ENCODE measurements at regions not wholly inside any gene's neighbourhood (a gene's known extent, or its start where the extent isn't known, plus 50 kb on each side); places are given as distances from the start of the nearest gene placed in this dataset.
"Not testable (repeated sequence)": the region's sequence is repeated elsewhere in the genome, so short reads cannot be mapped to it uniquely, and the experiment has no call there.

GRCh38 chr3:164365242-164365641 is 713.1 kb downstream of the SI start:
- no peak for DNase-seq

DNA sequence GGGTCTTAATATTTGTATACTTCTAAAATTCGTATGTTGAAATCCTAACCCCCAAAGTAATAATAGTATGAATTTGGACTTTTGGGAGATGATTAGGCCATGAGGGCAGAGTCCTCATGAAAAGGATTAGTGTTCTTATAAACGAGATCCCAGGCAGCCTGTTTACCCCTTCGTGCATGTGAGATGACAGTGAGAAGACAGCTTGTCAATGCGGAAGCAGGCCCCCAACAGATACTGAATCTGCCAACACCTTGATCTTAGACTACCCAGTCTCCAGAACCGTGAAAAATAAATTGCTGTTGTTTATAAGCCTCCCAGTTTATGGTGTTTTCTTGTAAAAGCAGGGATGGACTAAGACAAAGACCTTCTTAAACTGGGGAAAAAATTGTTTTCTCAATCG is 714.2 kb downstream of the SI start:
- no peak for DNase-seq

- no peak for DNase-seq
Observed at GRCh38 chr3:164360738-164361406, 717.4 kb downstream of the SI start.

DNA sequence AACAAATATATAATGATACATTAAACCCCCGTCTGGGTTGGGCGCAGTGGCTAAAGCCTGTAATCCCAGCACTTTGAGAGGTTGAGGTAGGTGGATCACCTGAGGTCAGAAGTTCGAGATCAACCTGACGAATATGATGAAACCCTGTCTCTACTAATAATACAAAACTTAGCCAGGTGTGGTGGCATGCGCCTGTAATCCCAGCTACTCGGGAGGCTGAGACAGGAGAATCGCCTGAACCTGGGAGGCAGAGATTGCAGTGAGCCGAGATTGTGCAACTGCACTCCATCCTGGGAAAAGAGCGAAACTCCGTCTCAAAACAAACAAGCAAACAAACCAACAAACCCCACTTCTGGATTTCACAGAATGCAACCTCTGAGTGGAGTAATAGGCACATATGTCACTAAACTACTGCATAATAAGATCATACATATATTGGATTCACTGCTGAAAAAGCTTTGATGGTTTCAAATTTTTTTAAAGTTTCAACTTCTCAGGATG is 718.2 kb downstream of the SI start:
- DNase-seq, result no peak

- peak; percentile 8 for DNase-seq
Observed at GRCh38 chr3:164352991-164353390, 725.3 kb downstream of the SI start.

- DNase-seq, result no peak
Observed at GRCh38 chr3:164351131-164351530, 727.2 kb downstream of the SI start.

GRCh38 chr3:164342206-164342605 is 736.1 kb downstream of the SI start:
- not testable (repeated sequence) for DNase-seq

DNA sequence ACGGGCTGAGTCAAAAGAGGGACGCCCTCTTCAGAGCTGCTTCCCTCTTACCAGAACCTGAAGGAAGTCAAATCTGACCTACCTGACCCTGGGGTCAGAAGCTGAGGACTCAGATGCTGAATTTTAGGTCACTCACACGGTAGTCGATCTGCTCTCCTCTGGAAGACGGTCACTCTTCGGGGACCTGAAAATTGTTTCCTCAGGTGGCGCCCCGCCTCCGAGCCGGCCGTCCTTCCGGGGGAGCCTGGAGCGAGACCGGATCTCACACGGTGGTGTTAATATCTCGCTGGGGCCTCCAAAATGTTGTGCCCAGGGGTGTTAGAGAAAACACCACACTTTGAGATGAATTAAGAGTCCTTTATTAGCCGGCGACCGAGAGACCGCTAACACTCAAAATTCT is 737.2 kb downstream of the SI start:
- no peak for DNase-seq

GRCh38 chr3:164340273-164340672 is 738.0 kb downstream of the SI start:
- DNase-seq, result no peak

- DNase-seq, result no peak
Observed at GRCh38 chr3:164332831-164333802, 745.2 kb downstream of the SI start.

- DNase-seq, result no peak
Observed at GRCh38 chr3:164326714-164327113, 751.6 kb downstream of the SI start.

GRCh38 chr3:164320962-164321361 is 757.3 kb downstream of the SI start:
- no peak for DNase-seq

DNA sequence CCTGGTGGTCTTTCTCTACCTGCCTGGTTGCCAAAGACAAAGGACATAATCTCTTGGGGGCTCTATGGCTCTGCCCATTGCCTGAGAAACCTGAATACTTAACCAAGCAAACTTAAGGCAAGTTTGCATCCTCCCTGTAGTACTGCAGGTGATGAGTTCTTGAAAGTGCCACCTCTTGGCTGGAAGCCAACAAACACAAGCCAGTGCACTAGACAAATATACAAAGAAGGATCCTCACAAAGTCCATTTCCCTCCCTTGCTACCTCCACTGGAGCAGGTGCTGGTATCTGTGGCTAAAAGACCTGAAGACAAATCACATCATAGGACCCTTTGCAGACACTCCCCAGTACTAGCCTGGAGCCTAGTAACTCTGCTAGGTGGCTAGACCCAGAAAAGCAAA is 772.3 kb downstream of the SI start:
- DNase-seq, result no peak

- DNase-seq, result no peak
Observed at GRCh38 chr3:164303894-164304293, 774.4 kb downstream of the SI start.

GRCh38 chr3:164302622-164303021 is 775.7 kb downstream of the SI start:
- DNase-seq, result no peak

DNA sequence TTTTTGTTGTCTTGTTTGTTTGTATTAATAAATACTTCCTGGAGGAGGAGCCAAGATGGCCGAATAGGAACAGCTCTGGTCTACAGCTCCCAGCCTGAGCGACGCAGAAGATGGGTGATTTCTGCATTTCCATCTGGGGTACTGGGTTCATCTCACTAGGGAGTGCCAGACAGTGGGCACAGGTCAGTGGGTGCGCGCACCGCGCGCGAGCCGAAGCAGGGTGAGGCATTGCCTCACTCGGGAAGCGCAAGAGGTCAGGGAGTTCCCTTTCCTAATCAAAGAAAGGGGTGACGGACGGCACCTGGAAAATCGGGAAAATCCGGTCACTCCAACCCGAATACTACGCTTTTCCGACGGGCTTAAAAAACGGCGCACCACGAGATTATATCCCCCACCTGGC is 786.8 kb downstream of the SI start:
- DNase-seq, result not testable (repeated sequence)

GRCh38 chr3:164278550-164278949 is 799.7 kb downstream of the SI start:
- DNase-seq, result no peak

GRCh38 chr3:164267053-164267452 is 811.2 kb downstream of the SI start:
- DNase-seq, result no peak

DNA sequence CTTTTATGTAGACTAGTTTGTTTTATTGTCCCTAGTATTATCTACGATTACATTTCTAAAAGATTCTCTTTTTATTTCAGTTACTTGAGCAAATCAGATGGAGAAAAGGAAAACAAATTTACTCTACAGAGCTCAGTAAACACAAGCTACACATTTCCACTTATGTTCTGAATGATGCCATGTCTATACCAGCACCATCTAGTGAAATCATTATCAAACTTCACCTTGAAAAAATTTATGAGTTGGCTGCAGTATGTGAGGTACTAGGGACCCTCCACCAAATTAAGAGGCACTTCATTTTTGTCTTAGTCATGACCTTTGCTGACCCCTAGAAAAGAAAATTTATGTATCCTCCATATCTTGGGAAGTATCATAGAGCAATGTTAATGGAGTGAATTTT is 827.4 kb downstream of the SI start:
- DNase-seq, result no peak

DNA sequence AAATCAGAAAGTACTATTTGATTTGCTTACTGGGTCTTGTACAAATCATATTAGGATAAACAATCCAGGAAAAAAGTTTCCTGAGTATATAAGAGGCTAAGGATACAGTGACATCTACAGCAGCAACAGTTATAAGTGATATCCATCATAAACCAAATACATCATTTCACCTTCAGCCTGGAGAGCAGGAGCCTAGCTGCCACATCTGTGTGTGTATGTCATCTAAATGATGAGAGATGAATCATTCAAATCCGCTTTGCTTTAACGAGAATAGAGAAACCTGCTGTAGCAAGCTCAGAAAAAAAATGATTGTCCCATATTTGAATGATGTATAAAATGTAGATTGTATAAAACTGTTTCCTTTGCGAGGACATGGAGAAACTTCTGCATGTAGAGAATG is 841.4 kb downstream of the SI start:
- DNase-seq, result no peak

- DNase-seq, result no peak
Observed at GRCh38 chr3:164235289-164236028, 842.8 kb downstream of the SI start.

DNA sequence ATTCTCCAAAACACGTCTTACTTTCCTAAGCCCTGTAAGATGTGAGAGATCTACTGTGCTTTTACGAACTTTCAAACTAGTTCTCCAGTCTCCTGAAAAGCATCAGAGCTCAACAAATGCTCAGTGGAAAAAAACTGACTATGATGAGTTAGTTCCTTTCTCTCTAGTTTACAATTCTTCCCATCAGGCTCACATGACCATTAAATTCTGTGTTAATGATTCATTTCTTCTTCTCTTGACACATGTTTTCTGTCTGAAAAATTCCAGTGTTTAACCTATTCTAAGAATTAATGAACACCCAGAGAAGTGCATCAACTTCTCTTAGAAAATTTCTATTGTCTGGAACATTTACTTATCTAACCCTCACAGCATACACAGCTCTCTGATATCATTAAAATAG is 844.3 kb downstream of the SI start:
- no peak for DNase-seq

GRCh38 chr3:164231718-164232117 is 846.6 kb downstream of the SI start:
- DNase-seq, result no peak

All from NCI-H146 (cell line).